HEK293T (cell line): ENCODE measurements at regions not wholly inside any gene's neighbourhood (a gene's known extent, or its start where the extent isn't known, plus 50 kb on each side); places are given as distances from the start of the nearest gene placed in this dataset.

ENCODE experiments used
- CTCF ChIA-PET: fragments of 350-600 bp; formaldehyde crosslinking; extraction: SDS; loops from one replicate; lab custom pipeline; 2021; ENCODE audit warnings: antibody characterized with exemption, inconsistent platforms; lab: Yijun Ruan, JAX
- POLR2A ChIA-PET: fragments of 350-600 bp; formaldehyde crosslinking; extraction: SDS; loops from one replicate; lab custom pipeline; 2020; ENCODE audit warnings: antibody characterized with exemption, inconsistent platforms; lab: Yijun Ruan, JAX
- DNase-seq: peaks from one replicate; pipeline ENCODE4 v3.0.0; 2012; ENCODE audit warnings: mixed read lengths; ENCODE audit errors: extremely low spot score
- ARNT ChIP-seq: fragments of 450-650 bp; IDR thresholded peaks from 2 replicates; pipeline ENCODE4 v1.6.1; 2017; ENCODE audit warnings: mild to moderate bottlenecking
- BHLHE40 ChIP-seq: fragments of 450-650 bp; IDR thresholded peaks from 2 replicates; pipeline ENCODE4 v1.6.1; 2016; ENCODE audit warnings: mild to moderate bottlenecking, moderate library complexity, borderline replicate concordance
- CTBP1 ChIP-seq: fragments of 450-650 bp; IDR thresholded peaks from 2 replicates; pipeline ENCODE4 v1.6.1; 2016; ENCODE audit warnings: borderline replicate concordance
- ELF4 ChIP-seq: fragments of 450-650 bp; IDR thresholded peaks from 2 replicates; pipeline ENCODE4 v1.6.1; 2017; ENCODE audit warnings: antibody characterized with exemption
- FOXA1 ChIP-seq: fragments of 450-650 bp; IDR thresholded peaks from 2 replicates; pipeline ENCODE4 v1.6.1; 2016; ENCODE audit warnings: mild to moderate bottlenecking
- FOXK2 ChIP-seq: fragments of 450-650 bp; IDR thresholded peaks from 2 replicates; pipeline ENCODE4 v1.6.1; 2016; ENCODE audit warnings: mild to moderate bottlenecking
- FOXM1 ChIP-seq: fragments of 450-650 bp; IDR thresholded peaks from 2 replicates; pipeline ENCODE4 v1.6.1; 2017; ENCODE audit warnings: mild to moderate bottlenecking, borderline replicate concordance
- HDGF ChIP-seq: fragments of 450-650 bp; IDR thresholded peaks from 2 replicates; pipeline ENCODE4 v1.6.1; 2017; ENCODE audit warnings: antibody characterized with exemption, borderline replicate concordance
- L3MBTL2 ChIP-seq: fragments of 450-650 bp; conservative IDR thresholded peaks from 2 replicates; pipeline ENCODE4 v1.6.1; 2016; ENCODE audit warnings: mild to moderate bottlenecking
- LEF1 ChIP-seq: fragments of 450-650 bp; IDR thresholded peaks from 2 replicates; pipeline ENCODE4 v1.6.1; 2017; ENCODE audit warnings: mild to moderate bottlenecking, borderline replicate concordance
- NFRKB ChIP-seq: fragments of 450-650 bp; IDR thresholded peaks from 2 replicates; pipeline ENCODE4 v1.6.1; 2016; ENCODE audit warnings: mild to moderate bottlenecking, moderate library complexity
- PKNOX1 ChIP-seq: fragments of 450-650 bp; IDR thresholded peaks from 2 replicates; pipeline ENCODE4 v1.6.1; 2016
- SP1 ChIP-seq: fragments of 450-650 bp; IDR thresholded peaks from 2 replicates; pipeline ENCODE4 v1.6.1; 2017
- SUZ12 ChIP-seq: fragments of 450-650 bp; IDR thresholded peaks from 2 replicates; pipeline ENCODE4 v1.6.1; 2016; ENCODE audit warnings: mild to moderate bottlenecking
- TARDBP ChIP-seq: fragments of 450-650 bp; IDR thresholded peaks from 2 replicates; pipeline ENCODE4 v1.6.1; 2016
- ZNF384 ChIP-seq: fragments of 450-650 bp; IDR thresholded peaks from 2 replicates; pipeline ENCODE4 v1.6.1; 2016

GRCh38 chr2:769771-770170 is 92.6 kb upstream of the TMEM18 start:
- CTCF ChIA-PET = no interaction called here
- POLR2A ChIA-PET = no interaction called here
- TF ChIP-seq ARNT (no peak), PKNOX1 (no peak), ZNF384 (no peak), FOXM1 (no peak), LEF1 (no peak)
- DNase-seq = no peak

- TF ChIP-seq ZNF384 = no peak
- no peak for TF ChIP-seq PKNOX1
- no peak for TF ChIP-seq BHLHE40
- no peak for TF ChIP-seq ELF4
- TF ChIP-seq HDGF = no peak
- no peak for TF ChIP-seq FOXM1
- DNase-seq = no peak
- POLR2A ChIA-PET = no interaction called here
- CTCF ChIA-PET = no interaction called here
Measured at GRCh38 chr2:768451-768850, 91.2 kb upstream of the TMEM18 start.

GRCh38 chr2:767944-768343 is 90.7 kb upstream of the TMEM18 start:
- ChIA-PET POLR2A (no interaction called here), CTCF (no interaction called here)
- no peak for TF ChIP-seq L3MBTL2
- TF ChIP-seq PKNOX1 = peak; percentile 81; the same call in 1 of the 2 replicates
- no peak for DNase-seq

- TF ChIP-seq FOXK2 = no peak
- no peak for TF ChIP-seq SP1
- TF ChIP-seq SUZ12 = no peak
- TF ChIP-seq ARNT = no peak
- TF ChIP-seq BHLHE40 = no peak
- no peak for DNase-seq
- ChIA-PET POLR2A (no interaction called here), CTCF (no interaction called here)
Measured at GRCh38 chr2:767440-767839, 90.2 kb upstream of the TMEM18 start.

- no peak for DNase-seq
- TF ChIP-seq FOXK2 (no peak), SP1 (no peak), HDGF (no peak), TARDBP (no peak), BHLHE40 (no peak), ELF4 (no peak), FOXM1 (no peak), FOXA1 (no peak), PKNOX1 (no peak)
- CTCF ChIA-PET = no interaction called here
- POLR2A ChIA-PET = no interaction called here
Measured at GRCh38 chr2:766255-766654, 89.0 kb upstream of the TMEM18 start.

GRCh38 chr2:765369-765768 is 88.2 kb upstream of the TMEM18 start:
- CTCF ChIA-PET = no interaction called here
- no peak for DNase-seq
- TF ChIP-seq L3MBTL2 (no peak), HDGF (no peak), BHLHE40 (no peak), CTBP1 (no peak), ARNT (no peak), FOXK2 (no peak), NFRKB (no peak), ZNF384 (no peak), SUZ12 (no peak), FOXA1 (no peak), FOXM1 (no peak), TARDBP (no peak), LEF1 (no peak), PKNOX1 (no peak), ELF4 (no peak), SP1 (no peak)
- POLR2A ChIA-PET = no interaction called here
